ACHN (cell line): ENCODE measurements at regions not wholly inside any gene's neighbourhood (a gene's known extent, or its start where the extent isn't known, plus 50 kb on each side); places are given as distances from the start of the nearest gene placed in this dataset.
"Not testable (repeated sequence)": the region's sequence is repeated elsewhere in the genome, so short reads cannot be mapped to it uniquely, and the experiment has no call there.

ENCODE experiments used
- DNase-seq: peaks from one replicate; pipeline ENCODE4 v3.0.0-alpha.2; 2015
- in situ Hi-C: cut with HindIII; loops from 2 replicates; pipeline ENCODE4 v1.10.0; 2017; ENCODE audit warnings: low sequenced_read_pairs, low pct_ligation_motif_present, low pct_unique_long_range_greater_than_20kb

- in situ Hi-C loops, result no loop called here
- no peak for DNase-seq
These were observed 61.2 kb downstream of the VIP start for GRCh38 chr6:152811785-152812184.

GRCh38 chr6:152815230-152815872 lies 64.8 kb downstream of the VIP start:
- in situ Hi-C loops, result no loop called here

GRCh38 chr6:152816055-152816454 lies 65.5 kb downstream of the VIP start:
- in situ Hi-C loops, result no loop called here

More at GRCh38 chr6:152815230-152815872, 64.8 kb downstream of the VIP start:
- DNase-seq, result no peak

DNA sequence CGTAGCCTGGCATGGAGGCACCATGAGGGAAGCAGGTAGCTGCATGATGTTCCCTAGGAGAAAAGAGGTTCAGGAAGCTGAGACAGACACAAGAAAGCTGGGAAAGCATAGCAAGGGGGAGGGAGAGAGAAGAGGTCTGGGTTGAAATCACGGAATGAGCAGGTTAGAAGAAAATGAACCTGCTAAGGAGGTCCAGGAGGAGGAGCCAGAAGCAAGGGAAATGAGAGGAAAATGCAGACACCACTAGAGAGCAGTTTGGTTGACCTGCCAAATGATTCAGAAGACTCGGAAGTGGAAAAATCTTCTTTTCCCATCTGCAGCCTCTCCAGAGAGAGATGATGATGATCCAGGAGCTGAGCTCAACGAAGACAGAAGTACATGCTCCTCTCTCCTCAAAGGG lies 70.9 kb downstream of the VIP start:
- in situ Hi-C loops, result no loop called here
- DNase-seq, result no peak

More at GRCh38 chr6:152816055-152816454, 65.5 kb downstream of the VIP start:
- DNase-seq, result no peak

DNA sequence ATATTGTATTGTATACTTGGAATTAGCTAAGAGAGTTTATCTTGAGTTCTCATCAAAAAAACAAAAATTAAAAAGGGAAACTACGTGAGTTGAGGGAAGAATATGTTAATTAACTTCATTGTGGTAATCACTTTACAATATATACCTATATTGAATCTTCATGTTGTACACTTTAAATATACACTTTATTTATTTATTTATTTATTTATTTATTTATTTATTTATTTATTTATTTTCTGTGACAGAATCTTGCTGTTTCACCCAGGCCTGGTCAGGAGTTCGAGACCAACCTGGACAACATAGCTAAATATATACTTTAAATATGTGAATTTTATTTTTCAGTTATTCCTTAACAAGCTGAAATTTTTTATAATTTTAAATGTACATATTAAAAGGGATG lies 74.1 kb downstream of the VIP start:
- no peak for DNase-seq

DNA sequence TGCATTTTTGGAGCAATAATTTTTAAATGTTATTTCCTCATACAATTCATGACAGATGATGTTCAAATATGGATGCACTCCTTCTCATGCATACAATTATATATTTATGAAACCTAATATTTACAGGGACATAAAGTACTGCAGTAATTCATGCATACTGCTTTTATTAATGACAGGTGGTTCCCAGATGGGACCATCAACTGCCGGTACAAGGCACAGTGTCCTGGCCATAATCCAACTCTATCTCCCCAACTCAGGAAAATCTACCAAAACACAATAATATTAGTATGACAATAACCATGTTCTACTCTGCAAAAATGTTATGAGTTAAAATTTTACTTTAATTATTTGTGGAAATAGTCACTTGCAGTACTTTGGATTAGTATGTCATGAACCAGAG lies 77.8 kb downstream of the VIP start:
- DNase-seq, result no peak
- in situ Hi-C loops, result no loop called here

More for the DNA sequence above, 74.1 kb downstream of the VIP start:
- in situ Hi-C loops, result no loop called here

DNA sequence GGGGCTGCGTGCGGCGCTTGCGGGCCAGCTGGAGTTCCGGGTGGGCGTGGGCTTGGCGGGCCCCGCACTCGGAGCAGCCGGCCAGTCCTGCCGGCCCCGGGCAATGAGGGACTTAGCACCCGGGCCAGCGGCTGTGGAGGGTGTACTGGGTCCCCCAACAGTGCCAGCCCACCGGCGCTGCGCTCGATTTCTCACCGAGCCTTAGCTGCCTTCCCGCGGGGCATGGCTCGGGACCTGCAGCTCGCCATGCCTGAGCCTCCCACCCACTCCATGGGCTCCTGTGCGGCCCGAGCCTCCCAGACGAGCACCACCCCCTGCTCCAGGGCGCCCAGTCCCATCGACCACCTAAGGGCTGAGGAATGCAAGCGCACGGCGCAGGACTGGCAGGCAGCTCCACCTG lies 83.8 kb downstream of the VIP start:
- in situ Hi-C loops, DNase-seq: not testable (repeated sequence)

- no peak for DNase-seq
- in situ Hi-C loops, result no loop called here
These were observed 85.9 kb downstream of the VIP start for GRCh38 chr6:152836523-152836922.

DNA sequence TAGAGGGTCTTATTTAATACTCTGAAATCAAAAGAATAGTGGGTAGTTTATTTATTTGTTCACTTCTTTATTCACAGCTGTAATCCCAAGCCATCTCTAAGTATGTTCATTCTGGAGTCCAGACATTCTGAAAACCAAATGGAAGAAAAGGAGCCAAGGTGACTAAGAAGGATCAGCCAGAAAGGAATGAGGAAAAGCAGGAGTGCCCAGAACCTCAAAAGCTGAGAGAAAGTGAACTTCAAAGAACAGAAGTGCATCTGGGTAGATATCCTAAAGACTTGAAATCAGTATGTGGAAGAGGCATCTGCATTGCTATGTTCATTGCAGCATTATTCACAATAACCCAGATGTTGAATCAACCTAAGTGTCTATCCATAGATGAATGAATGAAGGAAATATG lies 94.8 kb downstream of the VIP start:
- no peak for DNase-seq
- in situ Hi-C loops, result no loop called here

DNA sequence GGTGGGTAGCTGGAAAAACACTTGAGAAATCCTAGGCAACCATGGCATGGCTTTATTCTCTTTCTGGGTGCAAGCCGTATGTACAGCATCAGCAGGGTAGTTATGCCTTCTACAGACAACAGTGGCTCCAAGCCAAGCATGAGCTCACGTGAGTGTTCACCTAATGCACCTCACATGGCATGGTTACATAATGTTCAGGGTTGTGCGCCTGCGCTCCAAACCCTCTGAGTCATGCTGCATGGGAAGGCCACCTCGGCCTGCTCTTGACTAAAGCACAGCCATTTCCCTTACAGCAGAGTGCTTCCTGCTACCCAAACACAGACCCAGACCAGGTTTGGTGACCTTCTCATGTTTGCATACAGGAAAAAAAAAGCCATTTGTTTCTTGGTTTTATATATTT lies 96.2 kb downstream of the VIP start:
- in situ Hi-C loops, result no loop called here
- DNase-seq, result no peak

DNA sequence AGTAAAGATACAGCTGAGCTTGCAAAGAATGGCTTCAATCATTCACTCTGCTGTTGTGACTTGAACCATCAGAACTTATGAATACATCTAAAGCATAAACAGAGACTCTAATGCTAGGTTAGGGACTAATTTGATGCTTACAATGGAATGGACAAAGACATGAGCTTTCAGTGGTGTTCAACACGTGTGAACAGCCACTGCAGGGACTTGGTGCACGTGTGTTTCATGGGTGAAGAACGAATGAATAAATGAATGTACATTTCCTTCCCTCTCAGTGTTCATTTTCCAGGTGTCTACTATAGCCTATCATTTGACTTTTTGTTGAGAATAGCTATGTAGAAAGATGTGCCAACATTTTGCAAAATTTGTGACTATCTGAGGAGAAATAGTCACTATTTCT lies 98.3 kb downstream of the VIP start:
- no peak for DNase-seq
- in situ Hi-C loops, result no loop called here

DNA sequence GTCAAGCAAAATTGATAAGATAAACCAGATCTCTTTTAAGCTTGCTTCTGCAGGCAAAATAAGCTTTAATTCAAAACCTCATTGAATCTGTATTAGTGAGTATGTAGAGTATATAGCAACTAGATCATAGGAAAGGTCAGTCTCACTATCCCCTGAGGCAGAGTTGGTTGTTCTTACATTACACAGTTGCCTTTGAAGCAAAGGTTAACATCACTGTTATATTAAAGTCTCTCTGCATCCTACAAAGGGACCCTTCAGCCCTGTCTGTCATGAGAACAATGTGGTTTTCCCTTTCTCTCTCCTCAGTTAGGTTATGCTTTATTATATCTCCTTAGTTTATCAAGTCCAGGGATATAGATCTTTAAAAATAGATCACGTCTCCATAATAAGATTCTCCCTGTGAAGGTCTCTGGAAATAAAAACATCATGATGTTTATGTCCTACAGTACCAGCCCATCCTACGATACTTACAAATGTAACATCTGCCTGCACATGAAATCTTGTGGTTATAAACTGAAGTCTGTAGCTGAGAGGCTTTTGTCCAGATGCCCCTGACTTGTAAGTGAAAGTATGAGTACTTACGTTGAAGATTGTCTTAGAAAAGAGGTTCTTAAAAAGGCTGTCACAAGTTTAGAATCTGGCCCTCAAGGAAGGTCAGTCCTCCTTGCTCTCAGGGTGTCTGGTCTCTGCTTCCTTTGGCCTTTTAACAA lies 103.6 kb downstream of the VIP start:
- no peak for DNase-seq
- in situ Hi-C loops, result no loop called here

DNA sequence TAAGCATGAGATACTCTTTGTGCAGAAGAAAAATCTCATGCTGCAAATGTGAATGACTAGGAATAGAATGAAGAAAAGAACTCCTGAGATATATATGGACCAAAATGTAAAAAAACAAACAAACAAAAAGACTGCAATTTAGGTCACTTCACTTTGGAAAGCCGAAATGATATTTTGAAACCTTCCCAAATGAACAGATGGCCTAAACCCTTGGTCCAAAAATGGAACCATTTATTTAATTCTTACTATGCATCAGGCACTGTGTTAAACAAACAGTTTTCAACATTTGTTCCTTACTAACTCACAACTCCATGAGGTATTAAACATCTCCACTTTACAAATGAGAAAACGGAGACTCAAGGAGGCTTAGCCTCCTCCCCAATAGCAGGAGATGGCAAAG lies 107.5 kb downstream of the VIP start:
- in situ Hi-C loops, result no loop called here
- no peak for DNase-seq

GRCh38 chr6:152859225-152859624 lies 108.6 kb downstream of the VIP start:
- in situ Hi-C loops, result no loop called here
- DNase-seq, result no peak

DNA sequence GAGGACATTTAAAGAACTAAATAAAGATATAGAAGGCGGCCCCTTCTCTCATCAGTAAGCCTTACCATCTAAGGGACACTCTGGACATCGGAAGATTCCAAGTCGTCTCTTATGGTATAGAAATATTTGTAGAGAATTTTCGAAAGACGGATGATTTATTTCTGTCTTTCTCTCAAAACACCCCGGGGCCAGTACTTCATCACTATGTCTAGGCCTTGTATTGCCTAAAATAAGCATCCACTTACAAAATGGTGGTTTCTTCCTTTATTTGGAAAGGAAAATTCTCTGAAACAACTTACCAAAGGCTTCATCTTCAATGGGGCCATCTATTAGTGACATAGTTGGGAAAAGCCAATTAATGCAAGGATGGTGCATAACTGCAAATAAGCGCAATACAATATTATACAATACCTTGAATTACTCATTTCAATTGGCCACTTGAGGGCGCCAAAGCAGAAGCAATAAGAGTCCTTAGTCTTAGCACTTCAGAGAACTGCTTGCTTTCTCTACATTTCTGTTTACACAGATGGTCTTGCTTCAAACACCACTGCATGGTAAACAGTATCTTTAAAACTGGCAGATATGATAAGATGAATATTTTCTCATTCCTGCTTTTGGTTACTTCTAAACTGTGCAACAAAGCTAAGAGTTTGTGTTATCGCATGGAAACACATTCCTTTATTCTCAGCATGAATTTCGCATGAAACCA lies 113.2 kb downstream of the VIP start:
- peak; percentile 59 for DNase-seq
- in situ Hi-C loops, result no loop called here

DNA sequence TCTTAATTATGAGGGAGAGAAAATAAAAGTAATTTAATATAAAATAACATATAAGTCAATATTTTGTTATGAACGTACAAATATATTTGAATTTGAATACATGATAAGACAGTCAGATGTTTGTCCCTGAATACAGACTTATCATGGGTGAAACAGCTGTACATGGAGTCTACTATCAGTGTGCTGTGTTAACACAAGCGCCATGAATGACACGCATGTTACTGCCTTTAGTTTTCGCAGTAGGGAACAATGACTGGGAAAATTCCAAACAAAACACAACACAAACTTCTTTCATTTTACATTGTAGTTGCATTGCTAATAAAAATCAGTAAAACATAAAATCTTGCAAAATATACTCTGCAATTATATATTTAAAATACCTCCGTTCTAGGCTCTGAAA lies 108.6 kb downstream of the FBXO5 start:
- in situ Hi-C loops, result no loop called here
- DNase-seq, result no peak

GRCh38 chr6:152874846-152875568 lies 107.8 kb downstream of the FBXO5 start:
- in situ Hi-C loops, result no loop called here
- no peak for DNase-seq

GRCh38 chr6:152879681-152880080 lies 103.2 kb downstream of the FBXO5 start:
- no peak for DNase-seq
- in situ Hi-C loops, result no loop called here

- DNase-seq, result no peak
- in situ Hi-C loops, result no loop called here
These were observed 89.7 kb downstream of the FBXO5 start for GRCh38 chr6:152893187-152893586.
